WTC11 (cell line): ENCODE measurements at regions not wholly inside any gene's neighbourhood (a gene's known extent, or its start where the extent isn't known, plus 50 kb on each side); places are given as distances from the start of the nearest gene placed in this dataset.

Source experiments
- ATAC-seq: fragments of 200-7000 bp; cut with Tn5 transposase; 2 replicates; pipeline ENCODE4 v1.10.0; 2021; ENCODE audit warnings: mild to moderate bottlenecking, moderate library complexity
- CTCF ChIA-PET: fragments of 300-600 bp; sonication (Branson Sonifier 250); formaldehyde crosslinking; loops from one replicate; lab custom pipeline; 2021; ENCODE audit warnings: antibody characterized with exemption; lab: Charles Lee
- POLR2A ChIA-PET: fragments of 350-600 bp; sonication (Branson Sonifier 250); formaldehyde crosslinking; loops from one replicate; lab custom pipeline; 2021; ENCODE audit warnings: antibody characterized with exemption; lab: Charles Lee
- DNase-seq: peaks from one replicate; pipeline ENCODE4 v3.0.0; 2021; ENCODE audit warnings: low spot score
- H3K27ac Mint-ChIP-seq: 2 replicates; pipeline ENCODE4 v1.8.0; 2021; ENCODE audit warnings: mixed read lengths
- H3K27me3 Mint-ChIP-seq: 2 replicates; pipeline ENCODE4 v1.8.0; 2021; ENCODE audit warnings: low read depth, mild to moderate bottlenecking, moderate library complexity, mixed read lengths
- H3K36me3 Mint-ChIP-seq: 2 replicates; pipeline ENCODE4 v1.8.0; 2021; ENCODE audit warnings: mixed read lengths
- H3K4me1 Mint-ChIP-seq: 2 replicates; pipeline ENCODE4 v1.8.0; 2022; ENCODE audit warnings: mixed read lengths
- H3K4me3 Mint-ChIP-seq: 2 replicates; pipeline ENCODE4 v1.8.0; 2021; ENCODE audit warnings: mild to moderate bottlenecking, moderate library complexity, mixed read lengths
- H3K9me3 Mint-ChIP-seq: 2 replicates; pipeline ENCODE4 v1.8.0; 2021; ENCODE audit warnings: mixed read lengths
- KAT7 ChIP-seq: sonication (generic); formaldehyde crosslinking; IDR thresholded peaks from 2 replicates; pipeline ENCODE4 v1.8.1; 2023; ENCODE audit warnings: missing genetic modification reagents, mild to moderate bottlenecking, borderline replicate concordance
- SMAD3 ChIP-seq: sonication (generic); formaldehyde crosslinking; IDR thresholded peaks from 2 replicates; pipeline ENCODE4 v1.8.0; 2022; ENCODE audit warnings: missing genetic modification reagents, mild to moderate bottlenecking, borderline replicate concordance
- SOX15 ChIP-seq: fragments of 250-450 bp; sonication (Bioruptor Pico); IDR thresholded peaks from 2 replicates; pipeline ENCODE4 v1.9.0; 2021; ENCODE audit warnings: mild to moderate bottlenecking
- TEAD1 ChIP-seq: sonication (generic); formaldehyde crosslinking; IDR thresholded peaks from 2 replicates; pipeline ENCODE4 v1.8.0; 2022; ENCODE audit warnings: mild to moderate bottlenecking, missing genetic modification reagents
- TF ChIP-seq, protein P1 (sequence below): fragments of 250-450 bp; sonication (Bioruptor Pico); IDR thresholded peaks from 2 replicates; pipeline ENCODE4 v1.9.0; 2021; ENCODE audit warnings: mild to moderate bottlenecking
- TF ChIP-seq, protein P2 (sequence below): sonication (generic); formaldehyde crosslinking; IDR thresholded peaks from 2 replicates; pipeline ENCODE4 v1.8.1; 2023; ENCODE audit warnings: mild to moderate bottlenecking, missing genetic modification reagents, borderline replicate concordance
- TF ChIP-seq, protein P3 (sequence below): fragments of 200-600 bp; IDR thresholded peaks from 2 replicates; pipeline ENCODE4 v1.8.0; 2022; ENCODE audit warnings: antibody characterized with exemption
- TF ChIP-seq, protein P4 (sequence below): sonication (generic); formaldehyde crosslinking; IDR thresholded peaks from 2 replicates; pipeline ENCODE4 v1.8.0; 2022; ENCODE audit warnings: missing genetic modification reagents
- TF ChIP-seq, protein P5 (sequence below): sonication (generic); formaldehyde crosslinking; conservative IDR thresholded peaks from 2 replicates; pipeline ENCODE4 v1.8.1; 2023; ENCODE audit warnings: mild to moderate bottlenecking, low read depth, missing genetic modification reagents, moderate library complexity
- TF ChIP-seq, protein P6 (sequence below): sonication (generic); formaldehyde crosslinking; IDR thresholded peaks from 2 replicates; pipeline ENCODE4 v1.8.1; 2022; ENCODE audit warnings: mild to moderate bottlenecking, moderate library complexity, missing genetic modification reagents

DNA sequence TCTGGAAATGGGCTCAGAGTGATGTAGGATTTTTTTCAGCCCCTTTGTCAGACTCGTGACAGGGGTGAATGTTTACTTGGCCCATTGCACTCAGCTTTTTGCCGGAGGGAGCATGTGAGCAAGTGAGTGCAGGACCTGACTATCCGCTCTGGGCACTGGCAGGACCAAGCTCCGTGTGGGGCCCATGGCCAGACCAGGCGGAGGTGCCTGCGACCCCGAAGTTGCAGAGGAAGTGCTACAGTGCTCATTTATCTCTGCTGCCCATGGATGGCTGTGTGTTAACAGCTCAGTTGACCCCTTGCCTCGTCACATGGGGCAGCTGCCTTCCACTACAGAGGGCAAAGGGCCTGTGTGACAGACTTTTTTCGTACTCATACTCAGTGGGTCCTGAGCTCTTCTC is 744.3 kb downstream of the IRX1 start:
- DNase-seq (no peak), ATAC-seq (no peak)
- CTCF ChIA-PET: interaction anchor here (1.8 kb wide), 1 partner anchor 44 kb away, joined by 6 read pairs; no protein-coding TSS in a partner anchor
- TF ChIP-seq, protein P1, sequence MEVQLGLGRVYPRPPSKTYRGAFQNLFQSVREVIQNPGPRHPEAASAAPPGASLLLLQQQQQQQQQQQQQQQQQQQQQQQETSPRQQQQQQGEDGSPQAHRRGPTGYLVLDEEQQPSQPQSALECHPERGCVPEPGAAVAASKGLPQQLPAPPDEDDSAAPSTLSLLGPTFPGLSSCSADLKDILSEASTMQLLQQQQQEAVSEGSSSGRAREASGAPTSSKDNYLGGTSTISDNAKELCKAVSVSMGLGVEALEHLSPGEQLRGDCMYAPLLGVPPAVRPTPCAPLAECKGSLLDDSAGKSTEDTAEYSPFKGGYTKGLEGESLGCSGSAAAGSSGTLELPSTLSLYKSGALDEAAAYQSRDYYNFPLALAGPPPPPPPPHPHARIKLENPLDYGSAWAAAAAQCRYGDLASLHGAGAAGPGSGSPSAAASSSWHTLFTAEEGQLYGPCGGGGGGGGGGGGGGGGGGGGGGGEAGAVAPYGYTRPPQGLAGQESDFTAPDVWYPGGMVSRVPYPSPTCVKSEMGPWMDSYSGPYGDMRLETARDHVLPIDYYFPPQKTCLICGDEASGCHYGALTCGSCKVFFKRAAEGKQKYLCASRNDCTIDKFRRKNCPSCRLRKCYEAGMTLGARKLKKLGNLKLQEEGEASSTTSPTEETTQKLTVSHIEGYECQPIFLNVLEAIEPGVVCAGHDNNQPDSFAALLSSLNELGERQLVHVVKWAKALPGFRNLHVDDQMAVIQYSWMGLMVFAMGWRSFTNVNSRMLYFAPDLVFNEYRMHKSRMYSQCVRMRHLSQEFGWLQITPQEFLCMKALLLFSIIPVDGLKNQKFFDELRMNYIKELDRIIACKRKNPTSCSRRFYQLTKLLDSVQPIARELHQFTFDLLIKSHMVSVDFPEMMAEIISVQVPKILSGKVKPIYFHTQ (CRISPR knock-in tag): no peak
- TF ChIP-seq, protein P2, sequence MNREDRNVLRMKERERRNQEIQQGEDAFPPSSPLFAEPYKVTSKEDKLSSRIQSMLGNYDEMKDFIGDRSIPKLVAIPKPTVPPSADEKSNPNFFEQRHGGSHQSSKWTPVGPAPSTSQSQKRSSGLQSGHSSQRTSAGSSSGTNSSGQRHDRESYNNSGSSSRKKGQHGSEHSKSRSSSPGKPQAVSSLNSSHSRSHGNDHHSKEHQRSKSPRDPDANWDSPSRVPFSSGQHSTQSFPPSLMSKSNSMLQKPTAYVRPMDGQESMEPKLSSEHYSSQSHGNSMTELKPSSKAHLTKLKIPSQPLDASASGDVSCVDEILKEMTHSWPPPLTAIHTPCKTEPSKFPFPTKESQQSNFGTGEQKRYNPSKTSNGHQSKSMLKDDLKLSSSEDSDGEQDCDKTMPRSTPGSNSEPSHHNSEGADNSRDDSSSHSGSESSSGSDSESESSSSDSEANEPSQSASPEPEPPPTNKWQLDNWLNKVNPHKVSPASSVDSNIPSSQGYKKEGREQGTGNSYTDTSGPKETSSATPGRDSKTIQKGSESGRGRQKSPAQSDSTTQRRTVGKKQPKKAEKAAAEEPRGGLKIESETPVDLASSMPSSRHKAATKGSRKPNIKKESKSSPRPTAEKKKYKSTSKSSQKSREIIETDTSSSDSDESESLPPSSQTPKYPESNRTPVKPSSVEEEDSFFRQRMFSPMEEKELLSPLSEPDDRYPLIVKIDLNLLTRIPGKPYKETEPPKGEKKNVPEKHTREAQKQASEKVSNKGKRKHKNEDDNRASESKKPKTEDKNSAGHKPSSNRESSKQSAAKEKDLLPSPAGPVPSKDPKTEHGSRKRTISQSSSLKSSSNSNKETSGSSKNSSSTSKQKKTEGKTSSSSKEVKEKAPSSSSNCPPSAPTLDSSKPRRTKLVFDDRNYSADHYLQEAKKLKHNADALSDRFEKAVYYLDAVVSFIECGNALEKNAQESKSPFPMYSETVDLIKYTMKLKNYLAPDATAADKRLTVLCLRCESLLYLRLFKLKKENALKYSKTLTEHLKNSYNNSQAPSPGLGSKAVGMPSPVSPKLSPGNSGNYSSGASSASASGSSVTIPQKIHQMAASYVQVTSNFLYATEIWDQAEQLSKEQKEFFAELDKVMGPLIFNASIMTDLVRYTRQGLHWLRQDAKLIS (CRISPR knock-in tag): no peak
- TF ChIP-seq SOX15 (CRISPR knock-in tag) (no peak), SMAD3 (no peak), KAT7 (CRISPR knock-in tag) (no peak), TEAD1 (CRISPR knock-in tag) (no peak)
- TF ChIP-seq, protein P3, sequence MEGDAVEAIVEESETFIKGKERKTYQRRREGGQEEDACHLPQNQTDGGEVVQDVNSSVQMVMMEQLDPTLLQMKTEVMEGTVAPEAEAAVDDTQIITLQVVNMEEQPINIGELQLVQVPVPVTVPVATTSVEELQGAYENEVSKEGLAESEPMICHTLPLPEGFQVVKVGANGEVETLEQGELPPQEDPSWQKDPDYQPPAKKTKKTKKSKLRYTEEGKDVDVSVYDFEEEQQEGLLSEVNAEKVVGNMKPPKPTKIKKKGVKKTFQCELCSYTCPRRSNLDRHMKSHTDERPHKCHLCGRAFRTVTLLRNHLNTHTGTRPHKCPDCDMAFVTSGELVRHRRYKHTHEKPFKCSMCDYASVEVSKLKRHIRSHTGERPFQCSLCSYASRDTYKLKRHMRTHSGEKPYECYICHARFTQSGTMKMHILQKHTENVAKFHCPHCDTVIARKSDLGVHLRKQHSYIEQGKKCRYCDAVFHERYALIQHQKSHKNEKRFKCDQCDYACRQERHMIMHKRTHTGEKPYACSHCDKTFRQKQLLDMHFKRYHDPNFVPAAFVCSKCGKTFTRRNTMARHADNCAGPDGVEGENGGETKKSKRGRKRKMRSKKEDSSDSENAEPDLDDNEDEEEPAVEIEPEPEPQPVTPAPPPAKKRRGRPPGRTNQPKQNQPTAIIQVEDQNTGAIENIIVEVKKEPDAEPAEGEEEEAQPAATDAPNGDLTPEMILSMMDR: no peak
- TF ChIP-seq, protein P4, sequence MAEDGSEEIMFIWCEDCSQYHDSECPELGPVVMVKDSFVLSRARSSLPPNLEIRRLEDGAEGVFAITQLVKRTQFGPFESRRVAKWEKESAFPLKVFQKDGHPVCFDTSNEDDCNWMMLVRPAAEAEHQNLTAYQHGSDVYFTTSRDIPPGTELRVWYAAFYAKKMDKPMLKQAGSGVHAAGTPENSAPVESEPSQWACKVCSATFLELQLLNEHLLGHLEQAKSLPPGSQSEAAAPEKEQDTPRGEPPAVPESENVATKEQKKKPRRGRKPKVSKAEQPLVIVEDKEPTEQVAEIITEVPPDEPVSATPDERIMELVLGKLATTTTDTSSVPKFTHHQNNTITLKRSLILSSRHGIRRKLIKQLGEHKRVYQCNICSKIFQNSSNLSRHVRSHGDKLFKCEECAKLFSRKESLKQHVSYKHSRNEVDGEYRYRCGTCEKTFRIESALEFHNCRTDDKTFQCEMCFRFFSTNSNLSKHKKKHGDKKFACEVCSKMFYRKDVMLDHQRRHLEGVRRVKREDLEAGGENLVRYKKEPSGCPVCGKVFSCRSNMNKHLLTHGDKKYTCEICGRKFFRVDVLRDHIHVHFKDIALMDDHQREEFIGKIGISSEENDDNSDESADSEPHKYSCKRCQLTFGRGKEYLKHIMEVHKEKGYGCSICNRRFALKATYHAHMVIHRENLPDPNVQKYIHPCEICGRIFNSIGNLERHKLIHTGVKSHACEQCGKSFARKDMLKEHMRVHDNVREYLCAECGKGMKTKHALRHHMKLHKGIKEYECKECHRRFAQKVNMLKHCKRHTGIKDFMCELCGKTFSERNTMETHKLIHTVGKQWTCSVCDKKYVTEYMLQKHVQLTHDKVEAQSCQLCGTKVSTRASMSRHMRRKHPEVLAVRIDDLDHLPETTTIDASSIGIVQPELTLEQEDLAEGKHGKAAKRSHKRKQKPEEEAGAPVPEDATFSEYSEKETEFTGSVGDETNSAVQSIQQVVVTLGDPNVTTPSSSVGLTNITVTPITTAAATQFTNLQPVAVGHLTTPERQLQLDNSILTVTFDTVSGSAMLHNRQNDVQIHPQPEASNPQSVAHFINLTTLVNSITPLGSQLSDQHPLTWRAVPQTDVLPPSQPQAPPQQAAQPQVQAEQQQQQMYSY (CRISPR knock-in tag): no peak
- TF ChIP-seq, protein P5, sequence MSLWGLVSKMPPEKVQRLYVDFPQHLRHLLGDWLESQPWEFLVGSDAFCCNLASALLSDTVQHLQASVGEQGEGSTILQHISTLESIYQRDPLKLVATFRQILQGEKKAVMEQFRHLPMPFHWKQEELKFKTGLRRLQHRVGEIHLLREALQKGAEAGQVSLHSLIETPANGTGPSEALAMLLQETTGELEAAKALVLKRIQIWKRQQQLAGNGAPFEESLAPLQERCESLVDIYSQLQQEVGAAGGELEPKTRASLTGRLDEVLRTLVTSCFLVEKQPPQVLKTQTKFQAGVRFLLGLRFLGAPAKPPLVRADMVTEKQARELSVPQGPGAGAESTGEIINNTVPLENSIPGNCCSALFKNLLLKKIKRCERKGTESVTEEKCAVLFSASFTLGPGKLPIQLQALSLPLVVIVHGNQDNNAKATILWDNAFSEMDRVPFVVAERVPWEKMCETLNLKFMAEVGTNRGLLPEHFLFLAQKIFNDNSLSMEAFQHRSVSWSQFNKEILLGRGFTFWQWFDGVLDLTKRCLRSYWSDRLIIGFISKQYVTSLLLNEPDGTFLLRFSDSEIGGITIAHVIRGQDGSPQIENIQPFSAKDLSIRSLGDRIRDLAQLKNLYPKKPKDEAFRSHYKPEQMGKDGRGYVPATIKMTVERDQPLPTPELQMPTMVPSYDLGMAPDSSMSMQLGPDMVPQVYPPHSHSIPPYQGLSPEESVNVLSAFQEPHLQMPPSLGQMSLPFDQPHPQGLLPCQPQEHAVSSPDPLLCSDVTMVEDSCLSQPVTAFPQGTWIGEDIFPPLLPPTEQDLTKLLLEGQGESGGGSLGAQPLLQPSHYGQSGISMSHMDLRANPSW (CRISPR knock-in tag): no peak
- TF ChIP-seq, protein P6, sequence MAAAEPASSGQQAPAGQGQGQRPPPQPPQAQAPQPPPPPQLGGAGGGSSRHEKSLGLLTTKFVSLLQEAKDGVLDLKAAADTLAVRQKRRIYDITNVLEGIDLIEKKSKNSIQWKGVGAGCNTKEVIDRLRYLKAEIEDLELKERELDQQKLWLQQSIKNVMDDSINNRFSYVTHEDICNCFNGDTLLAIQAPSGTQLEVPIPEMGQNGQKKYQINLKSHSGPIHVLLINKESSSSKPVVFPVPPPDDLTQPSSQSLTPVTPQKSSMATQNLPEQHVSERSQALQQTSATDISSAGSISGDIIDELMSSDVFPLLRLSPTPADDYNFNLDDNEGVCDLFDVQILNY (CRISPR knock-in tag): no peak
- H3K27ac Mint-ChIP-seq: no peak overlapping the region
- POLR2A ChIA-PET: no interaction called here
- H3K27me3 Mint-ChIP-seq: no peaks in the 10 kb centered on the region
- no peaks in the 10 kb centered on the region for H3K36me3 Mint-ChIP-seq
- peaks cover 15% of the 10 kb centered on the region; the same call in 1 of the 2 replicates for H3K9me3 Mint-ChIP-seq
- peaks cover 11% of the 10 kb centered on the region for H3K4me1 Mint-ChIP-seq
- no peak overlapping the region for H3K4me3 Mint-ChIP-seq
